ENCODE measurements at regions not wholly inside any gene's neighbourhood (a gene's known extent, or its start where the extent isn't known, plus 50 kb on each side); places are given as distances from the start of the nearest gene placed in this dataset.

DNA sequence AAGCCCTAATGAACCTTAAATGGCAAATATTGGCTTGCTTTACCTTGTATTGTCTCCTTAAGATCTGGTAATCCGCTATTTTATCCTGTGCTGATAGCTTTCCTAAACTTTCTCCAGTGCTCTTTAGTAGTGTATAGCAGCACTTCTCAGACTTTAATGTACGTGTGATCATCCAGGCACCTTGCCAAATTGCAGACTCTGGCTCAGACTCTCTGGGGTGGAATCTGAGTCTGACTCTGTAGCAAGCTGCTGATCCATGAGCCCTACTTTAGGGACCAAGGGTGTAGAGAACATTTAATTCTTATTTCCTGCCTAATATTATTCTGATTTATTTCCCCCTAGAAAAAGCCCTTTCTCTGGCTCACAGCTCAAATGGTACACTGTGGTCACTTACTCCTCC is 518.8 kb upstream of the ZNF385D start:
- H3K36me3 Mint-ChIP-seq (ENCODE audit: insufficient read depth in 1 of 3, low read depth in 3 of 3) = no peaks in the 10 kb centered on the region
- no CpG with 5 or more reads among the region's 2 CpGs for WGBS (ENCODE audit: extremely low coverage, insufficient read length, low lambda C conversion rate)

More for the DNA sequence above, 518.8 kb upstream of the ZNF385D start:
- H3K79me2 ChIP-seq (ENCODE audit: insufficient read depth, low read length) = no peaks in the 10 kb centered on the region
- no peak for DNase-seq
- no peak overlapping the region for H2AFZ ChIP-seq (ENCODE audit: low read length)
- no peak overlapping the region for H3K56ac ChIP-seq (ENCODE audit: insufficient read length, low read depth, low read length)
- no peaks in the 10 kb centered on the region for H3K27me3 ChIP-seq (ENCODE audit: insufficient read depth, low read length)
- H3T11ph ChIP-seq (ENCODE audit: low read length) = no peak overlapping the region
- H2BK15ac ChIP-seq (ENCODE audit: low read depth, low read length) = no peak overlapping the region
- no peak overlapping the region for H3K18ac ChIP-seq (ENCODE audit: insufficient read length, low read depth, low read length)
- H4K91ac ChIP-seq (ENCODE audit: insufficient read length, low read depth, low read length) = no peak overlapping the region
- no peak overlapping the region for H2BK120ac ChIP-seq (ENCODE audit: low read depth, low read length, poor library complexity, severe bottlenecking)
- TF ChIP-seq, protein P1, sequence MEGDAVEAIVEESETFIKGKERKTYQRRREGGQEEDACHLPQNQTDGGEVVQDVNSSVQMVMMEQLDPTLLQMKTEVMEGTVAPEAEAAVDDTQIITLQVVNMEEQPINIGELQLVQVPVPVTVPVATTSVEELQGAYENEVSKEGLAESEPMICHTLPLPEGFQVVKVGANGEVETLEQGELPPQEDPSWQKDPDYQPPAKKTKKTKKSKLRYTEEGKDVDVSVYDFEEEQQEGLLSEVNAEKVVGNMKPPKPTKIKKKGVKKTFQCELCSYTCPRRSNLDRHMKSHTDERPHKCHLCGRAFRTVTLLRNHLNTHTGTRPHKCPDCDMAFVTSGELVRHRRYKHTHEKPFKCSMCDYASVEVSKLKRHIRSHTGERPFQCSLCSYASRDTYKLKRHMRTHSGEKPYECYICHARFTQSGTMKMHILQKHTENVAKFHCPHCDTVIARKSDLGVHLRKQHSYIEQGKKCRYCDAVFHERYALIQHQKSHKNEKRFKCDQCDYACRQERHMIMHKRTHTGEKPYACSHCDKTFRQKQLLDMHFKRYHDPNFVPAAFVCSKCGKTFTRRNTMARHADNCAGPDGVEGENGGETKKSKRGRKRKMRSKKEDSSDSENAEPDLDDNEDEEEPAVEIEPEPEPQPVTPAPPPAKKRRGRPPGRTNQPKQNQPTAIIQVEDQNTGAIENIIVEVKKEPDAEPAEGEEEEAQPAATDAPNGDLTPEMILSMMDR (conservative IDR thresholded peaks at IDR 0.05) = no peak
- Mint-ChIP-seq H3K27ac (no peak overlapping the region; a peak in 1 of 7 replicates), H3K4me1 (no peaks in the 10 kb centered on the region), H3K27me3 (ENCODE audit: low read depth) (no peaks in the 10 kb centered on the region), H3K4me3 (no peak overlapping the region), H3K9me3 (no peaks in the 10 kb centered on the region)
- no peak overlapping the region for H4K8ac ChIP-seq (replicated peaks; ENCODE audit: insufficient read length, low read depth, low read length)
- H3K14ac ChIP-seq (ENCODE audit: insufficient read depth, low read length) = no peak overlapping the region
- no peak overlapping the region for H4K5ac ChIP-seq (ENCODE audit: insufficient read length, low read depth, low read length)
- H3K4me1 ChIP-seq (ENCODE audit: insufficient read depth, low read length) = no peaks in the 10 kb centered on the region
- H4K20me1 ChIP-seq (ENCODE audit: control insufficient read depth, insufficient read depth, insufficient read length) = no peaks in the 10 kb centered on the region
- no peak overlapping the region for H3K27ac ChIP-seq (ENCODE audit: insufficient read length, low read depth, low read length)
- H3K9me3 ChIP-seq (ENCODE audit: control insufficient read depth, low read depth, low read length) = no peaks in the 10 kb centered on the region
- H3K4me2 ChIP-seq (ENCODE audit: insufficient read depth, insufficient read length, low read length) = no peak overlapping the region
- no peaks in the 10 kb centered on the region for H3K79me1 ChIP-seq (ENCODE audit: insufficient read depth, low read depth, low read length, poor library complexity, severe bottlenecking)
- no peak overlapping the region for H2BK20ac ChIP-seq (ENCODE audit: low read depth, low read length, poor library complexity, severe bottlenecking)
- no peak overlapping the region for H3K9ac ChIP-seq (ENCODE audit: extremely low read depth, insufficient read length, low read length)
- no peak overlapping the region for H3K4ac ChIP-seq (ENCODE audit: low read depth, low read length)
- H2BK5ac ChIP-seq (ENCODE audit: insufficient read length, low read length) = no peak overlapping the region
- no peak overlapping the region for H3K23ac ChIP-seq (ENCODE audit: insufficient read length, low read depth, low read length)
- no peaks in the 10 kb centered on the region for H3K23me2 ChIP-seq (ENCODE audit: insufficient read length, low read depth, low read length, poor library complexity, severe bottlenecking)
- H2BK12ac ChIP-seq (ENCODE audit: insufficient read length, low read depth, low read length) = no peak overlapping the region
- no peak overlapping the region for H2AK5ac ChIP-seq (ENCODE audit: insufficient read length, low read length)
